GM19372 (cell line): ENCODE measurements at regions not wholly inside any gene's neighbourhood (a gene's known extent, or its start where the extent isn't known, plus 50 kb on each side); places are given as distances from the start of the nearest gene placed in this dataset.

ENCODE experiments used
- ATAC-seq: cut with Tn5 transposase; IDR thresholded peaks from one replicate; pipeline ENCODE4 v1.9.1; 2021; ENCODE audit warnings: mild to moderate bottlenecking, low read depth, moderate library complexity; ENCODE audit not compliant: unreplicated experiment

- ATAC-seq: no peak
Observed at GRCh38 chr15:69781411-69782125, 316.1 kb downstream of the TLE3 start.

GRCh38 chr15:69782139-69782658 is 315.5 kb downstream of the TLE3 start:
- no peak for ATAC-seq

GRCh38 chr15:69782809-69783208 is 314.9 kb downstream of the TLE3 start:
- ATAC-seq: no peak

GRCh38 chr15:69783211-69783610 is 314.5 kb downstream of the TLE3 start:
- ATAC-seq: no peak

- no peak for ATAC-seq
Observed at GRCh38 chr15:69784798-69785566, 312.7 kb downstream of the TLE3 start.

GRCh38 chr15:69786136-69786701 is 311.5 kb downstream of the TLE3 start:
- no peak for ATAC-seq

GRCh38 chr15:69787791-69788190 is 309.9 kb downstream of the TLE3 start:
- ATAC-seq: no peak

- ATAC-seq: no peak
Observed at GRCh38 chr15:69789648-69790393, 307.9 kb downstream of the TLE3 start.

- ATAC-seq: no peak
Observed at GRCh38 chr15:69790632-69791031, 307.1 kb downstream of the TLE3 start.

GRCh38 chr15:69792823-69793222 is 304.9 kb downstream of the TLE3 start:
- ATAC-seq: no peak

- ATAC-seq: no peak
Observed at GRCh38 chr15:69793431-69793780, 304.3 kb downstream of the TLE3 start.

- no peak for ATAC-seq
Observed at GRCh38 chr15:69793781-69794451, 303.8 kb downstream of the TLE3 start.

GRCh38 chr15:69794645-69795469 is 302.9 kb downstream of the TLE3 start:
- no peak for ATAC-seq

- no peak for ATAC-seq
Observed at GRCh38 chr15:69795601-69796000, 302.1 kb downstream of the TLE3 start.

- ATAC-seq: no peak
Observed at GRCh38 chr15:69797051-69797595, 300.6 kb downstream of the TLE3 start.

GRCh38 chr15:69797615-69798014 is 300.1 kb downstream of the TLE3 start:
- no peak for ATAC-seq

- ATAC-seq: no peak
Observed at GRCh38 chr15:69798481-69799250, 299.1 kb downstream of the TLE3 start.

- ATAC-seq: no peak
Observed at GRCh38 chr15:69801144-69801543, 296.6 kb downstream of the TLE3 start.
